ENCODE measurements at regions not wholly inside any gene's neighbourhood (a gene's known extent, or its start where the extent isn't known, plus 50 kb on each side); places are given as distances from the start of the nearest gene placed in this dataset.

DNA sequence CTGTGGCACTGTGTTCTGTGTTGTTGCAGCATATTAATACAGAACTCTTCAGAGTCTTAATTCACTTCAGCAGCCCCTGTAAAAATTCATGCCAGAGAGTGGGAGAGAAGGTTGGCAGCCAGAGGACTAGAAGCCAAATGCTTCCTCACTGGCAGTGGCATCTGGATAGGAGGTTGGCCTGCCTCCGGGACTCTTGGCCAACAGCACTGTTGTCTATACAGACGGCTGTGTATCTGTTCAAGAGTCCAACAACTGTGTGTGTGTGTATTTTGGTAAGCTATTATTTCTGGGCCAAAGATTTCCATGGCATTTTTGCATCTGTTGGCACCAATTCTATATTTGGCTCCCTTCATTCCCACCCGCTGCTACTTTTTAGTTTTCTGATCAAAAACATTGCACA lies 156.0 kb upstream of the SOX2 start:
- peak; percentile 24 to 72 (median 59) for DNase-seq
- ATAC-seq, result peak; percentile 55 to 89 (median 84)
- WGBS, 4 donors, result 30 to 46% (median 35%) methylated on average over 2 to 3 of the region's 3 CpGs
- Histone ChIP-seq H3K27me3 (no peaks in the 10 kb centered on the region), H3K4me3 (no peak overlapping the region), H3K36me3 (no peaks in the 10 kb centered on the region), H3K4me1 (peaks cover 0 to 15% (median 0%) of the 10 kb centered on the region in 12 donors), H3K27ac (no peak overlapping the region), H3K9me3 (no peaks in the 10 kb centered on the region)
- TF ChIP-seq CTCF (IDR thresholded peaks at IDR 0.05), result no peak
- no peak for TF ChIP-seq POLR2A (IDR thresholded peaks at IDR 0.05)
- intact Hi-C loops (cut with DNase I), result loop anchor here in 4 of 10 donors (10.0 kb wide), 3 partner anchors 191 to 231 kb away; no protein-coding TSS in a partner anchor

- Histone ChIP-seq H3K36me3 (no peaks in the 10 kb centered on the region), H3K27me3 (no peaks in the 10 kb centered on the region), H3K27ac (no peak overlapping the region), H3K9me3 (no peaks in the 10 kb centered on the region), H3K4me3 (no peak overlapping the region), H3K4me1 (peaks cover 0 to 15% (median 0%) of the 10 kb centered on the region in 12 donors)
- intact Hi-C loops (cut with DNase I), result loop anchor here in 4 of 10 donors (10.0 kb wide), 3 partner anchors 189 to 229 kb away; no protein-coding TSS in a partner anchor
- ATAC-seq (no peak), DNase-seq (no peak)
- no peak for TF ChIP-seq CTCF (IDR thresholded peaks at IDR 0.05)
- no peak for TF ChIP-seq POLR2A (IDR thresholded peaks at IDR 0.05)
Observed at GRCh38 chr3:181554233-181554765, 157.4 kb upstream of the SOX2 start.

GRCh38 chr3:181549266-181549665 lies 162.5 kb upstream of the SOX2 start:
- Histone ChIP-seq H3K9me3 (peaks cover 0 to 15% (median 0%) of the 10 kb centered on the region in 12 donors), H3K4me3 (no peak overlapping the region), H3K4me1 (no peaks in the 10 kb centered on the region), H3K27ac (no peak overlapping the region), H3K27me3 (no peaks in the 10 kb centered on the region), H3K36me3 (no peaks in the 10 kb centered on the region)
- intact Hi-C loops (cut with DNase I), result no loop called here
- TF ChIP-seq CTCF (IDR thresholded peaks at IDR 0.05) (no peak), POLR2A (IDR thresholded peaks at IDR 0.05) (no peak)
- DNase-seq, result no peak
- WGBS, 4 donors, result 39 to 64% (median 52%) methylated on average over 3 of the region's 3 CpGs
- no peak for ATAC-seq

DNA sequence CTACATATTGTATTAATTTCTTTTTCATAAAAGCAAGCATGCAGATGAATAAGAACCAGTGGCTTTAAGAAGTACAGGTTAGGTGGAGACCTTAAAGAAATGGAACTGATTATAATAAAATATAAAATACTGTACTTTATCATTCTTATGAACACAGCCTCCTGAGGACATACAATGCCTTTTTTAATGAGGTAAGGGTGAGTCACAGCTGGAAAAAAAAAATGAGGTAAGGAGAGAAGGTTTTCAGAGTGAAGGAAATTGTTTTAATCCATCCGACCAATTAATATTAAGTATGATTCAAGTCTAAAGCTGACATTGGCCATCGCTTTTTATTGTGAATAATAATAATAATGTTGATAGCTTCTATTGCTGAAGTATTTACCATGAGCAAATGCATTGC lies 170.3 kb upstream of the SOX2 start:
- H3K27ac ChIP-seq, result no peak overlapping the region
- intact Hi-C loops (cut with DNase I), result no loop called here
- WGBS, 4 donors, result 86 to 95% (median 89%) methylated on average over 2 of the region's 2 CpGs

More for the DNA sequence above, 170.3 kb upstream of the SOX2 start:
- Histone ChIP-seq H3K4me1 (no peaks in the 10 kb centered on the region), H3K36me3 (no peaks in the 10 kb centered on the region), H3K4me3 (no peak overlapping the region), H3K27me3 (no peaks in the 10 kb centered on the region), H3K9me3 (peaks cover 0 to 9% (median 0%) of the 10 kb centered on the region in 12 donors)
- no peak for DNase-seq
- TF ChIP-seq POLR2A (IDR thresholded peaks at IDR 0.05) (no peak), CTCF (IDR thresholded peaks at IDR 0.05) (no peak)
- no peak for ATAC-seq

Data from heart left ventricle (tissue), 16 donors.